Epidermal melanocyte (primary cell): ENCODE measurements at regions not wholly inside any gene's neighbourhood (a gene's known extent, or its start where the extent isn't known, plus 50 kb on each side); places are given as distances from the start of the nearest gene placed in this dataset.
"Not testable (repeated sequence)": the region's sequence is repeated elsewhere in the genome, so short reads cannot be mapped to it uniquely, and the experiment has no call there.

ENCODE experiments used
- DNase-seq: peaks from one replicate; pipeline ENCODE4 v3.0.0; 2011; ENCODE audit warnings: low spot score; ENCODE audit not compliant: insufficient read length

DNA sequence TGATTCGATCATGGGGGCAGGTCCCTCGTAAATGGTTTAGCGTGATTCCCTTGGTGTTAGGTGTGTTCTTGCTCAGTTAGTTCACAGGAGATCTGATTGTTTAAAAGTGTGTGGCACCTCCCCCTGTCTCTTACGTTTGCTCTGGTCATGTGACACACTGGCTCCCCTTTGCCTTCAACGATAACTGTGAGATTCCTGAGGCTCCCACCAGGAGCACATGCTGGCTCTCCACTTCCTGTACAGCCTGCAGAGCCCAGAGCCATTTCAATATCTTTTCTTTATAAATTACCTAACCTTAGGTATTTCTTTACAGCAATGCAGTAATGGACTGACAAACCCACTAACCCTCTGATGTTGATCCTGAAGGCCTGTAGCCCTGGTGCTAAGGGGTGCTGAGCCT, 141.9 kb downstream of the FCRL5 start:
- no peak for DNase-seq

DNA sequence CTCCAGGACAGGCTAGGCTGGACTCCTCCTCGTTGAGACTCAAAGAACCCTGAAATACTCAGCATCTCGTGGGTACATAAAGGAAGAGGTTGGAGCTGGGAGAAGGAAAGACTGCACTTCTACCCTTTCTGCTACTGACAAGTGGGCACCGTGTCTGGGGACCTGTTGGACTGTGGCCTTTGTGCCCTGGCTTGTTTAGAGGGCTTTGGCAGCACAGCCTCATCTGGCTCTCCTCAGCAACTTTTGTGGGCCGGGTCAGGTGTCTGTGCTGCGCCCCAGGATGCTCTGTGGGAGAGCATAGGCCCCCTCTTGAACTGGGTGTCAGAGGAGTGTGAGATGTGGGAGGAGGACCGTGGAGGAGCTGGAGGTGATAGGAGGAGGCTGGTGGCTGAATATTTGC, 142.4 kb downstream of the FCRL5 start:
- DNase-seq = no peak

DNA sequence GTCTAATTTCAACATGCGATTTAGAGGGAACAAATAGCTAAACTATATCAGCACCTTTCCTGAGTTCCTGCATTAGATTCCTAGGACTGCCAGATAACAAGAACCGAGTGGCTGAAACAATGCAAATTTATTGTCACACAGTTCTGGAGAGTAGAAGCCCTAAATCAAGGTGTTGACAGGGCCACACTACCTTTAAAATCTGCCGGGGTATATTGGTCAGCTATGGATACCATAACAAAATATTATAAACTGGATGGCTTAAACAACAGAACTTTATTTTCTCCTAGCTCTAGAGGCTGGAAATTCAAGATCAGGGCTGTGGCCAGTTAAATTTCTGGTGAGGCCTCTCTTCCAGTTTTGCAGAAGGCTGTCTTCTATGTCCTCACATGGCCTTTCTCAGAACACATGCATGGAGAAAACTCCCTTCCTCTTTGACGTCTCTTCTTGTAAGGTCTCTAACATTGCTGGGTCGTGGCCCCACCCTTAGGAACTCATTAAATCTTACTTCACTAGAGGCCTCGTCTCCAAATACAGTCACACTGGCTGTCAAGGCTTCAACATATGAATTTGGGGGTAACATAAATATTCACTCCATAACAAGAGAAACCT, 144.3 kb downstream of the FCRL5 start:
- no peak for DNase-seq

GRCh38 chr1:157407367-157407766, 144.9 kb downstream of the FCRL5 start:
- no peak for DNase-seq

DNA sequence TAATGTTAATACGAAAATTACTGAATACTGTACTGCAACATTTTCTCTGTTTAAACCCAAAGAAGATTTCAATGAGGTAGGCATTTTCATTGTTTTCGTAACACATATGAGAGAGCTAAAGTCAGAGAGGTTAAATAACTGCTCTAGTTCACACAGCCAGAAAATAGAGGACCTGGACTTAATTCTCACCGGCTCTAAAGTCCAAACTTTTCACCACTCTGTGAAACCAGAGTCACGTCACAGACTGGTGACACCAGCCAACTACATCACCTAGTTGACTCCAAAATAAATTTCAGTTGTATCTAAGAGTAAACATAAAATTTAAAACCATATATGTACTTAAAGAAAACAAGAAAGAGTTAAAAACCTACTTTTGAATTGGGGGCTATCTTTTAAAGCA, 146.7 kb downstream of the FCRL5 start:
- no peak for DNase-seq

GRCh38 chr1:157404614-157405013, 147.7 kb downstream of the FCRL5 start:
- DNase-seq = peak; percentile 24

DNA sequence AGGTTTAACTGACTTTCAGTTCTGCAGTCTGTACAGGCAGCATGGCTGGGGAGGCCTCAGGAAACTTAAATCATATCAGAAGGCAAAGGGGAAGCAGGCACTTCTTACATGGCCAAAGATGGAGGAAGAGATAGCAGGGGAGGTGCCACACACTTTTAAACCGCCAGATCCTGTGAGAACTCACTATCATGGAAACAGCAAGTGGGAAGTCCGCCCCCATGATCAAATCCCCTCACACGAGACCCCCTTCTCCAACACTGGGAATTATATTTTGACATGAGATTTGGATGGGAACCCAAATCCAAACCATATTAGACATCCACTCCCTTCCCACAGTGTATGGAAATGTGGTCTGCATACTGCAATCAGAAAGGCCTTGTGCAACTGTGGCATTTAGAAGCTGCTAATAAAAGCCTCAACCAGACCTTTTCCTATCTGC, 148.2 kb downstream of the FCRL5 start:
- DNase-seq = no peak

DNA sequence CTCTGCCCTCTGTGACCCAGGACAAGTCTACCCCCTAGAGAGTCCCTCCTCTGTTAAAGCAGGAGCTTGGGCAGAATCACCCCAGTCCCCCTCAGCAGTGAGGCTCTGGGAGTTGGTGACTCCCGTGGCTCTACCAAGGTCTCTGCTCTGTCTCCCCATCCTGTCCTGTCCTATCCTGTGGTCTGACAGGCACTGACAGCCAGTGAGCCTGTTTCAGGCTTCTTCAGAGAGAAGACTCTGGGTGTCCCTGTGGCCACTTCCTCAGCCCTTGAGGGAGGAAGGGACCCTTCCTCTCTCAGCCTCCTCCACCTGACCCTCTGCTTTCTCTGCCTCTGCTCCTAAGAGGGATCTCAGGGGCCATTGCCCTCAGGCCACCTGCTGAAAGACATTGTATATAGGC, 148.7 kb downstream of the FCRL5 start:
- no peak for DNase-seq

DNA sequence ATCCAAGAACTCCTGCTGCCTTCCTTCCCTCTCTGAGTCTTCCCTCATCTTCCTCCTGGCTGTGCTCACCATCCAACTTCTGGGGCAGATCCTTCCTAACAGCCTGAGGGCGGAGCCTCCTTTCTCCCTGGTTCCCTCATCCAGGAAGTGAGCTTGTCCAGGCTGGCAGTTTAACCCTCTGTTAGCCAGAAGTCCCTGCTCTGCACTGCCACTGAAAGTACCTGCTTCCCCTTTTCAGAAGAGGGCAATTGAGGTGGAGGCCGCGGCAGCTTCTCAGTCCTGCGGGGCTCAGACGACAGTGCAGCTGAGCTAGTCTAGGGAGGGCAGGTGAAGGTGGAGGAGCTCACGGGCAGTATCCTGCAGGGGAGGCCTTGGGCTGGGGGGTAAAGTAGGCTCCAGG, 149.1 kb downstream of the FCRL5 start:
- no peak for DNase-seq

GRCh38 chr1:157400766-157401165, 151.5 kb downstream of the FCRL5 start:
- no peak for DNase-seq

GRCh38 chr1:157399984-157400382, 152.3 kb downstream of the FCRL5 start:
- no peak for DNase-seq

- DNase-seq = no peak
These were observed 152.9 kb downstream of the FCRL5 start for GRCh38 chr1:157399343-157399983.

- DNase-seq = no peak
These were observed 161.7 kb downstream of the FCRL5 start for GRCh38 chr1:157390651-157391050.

DNA sequence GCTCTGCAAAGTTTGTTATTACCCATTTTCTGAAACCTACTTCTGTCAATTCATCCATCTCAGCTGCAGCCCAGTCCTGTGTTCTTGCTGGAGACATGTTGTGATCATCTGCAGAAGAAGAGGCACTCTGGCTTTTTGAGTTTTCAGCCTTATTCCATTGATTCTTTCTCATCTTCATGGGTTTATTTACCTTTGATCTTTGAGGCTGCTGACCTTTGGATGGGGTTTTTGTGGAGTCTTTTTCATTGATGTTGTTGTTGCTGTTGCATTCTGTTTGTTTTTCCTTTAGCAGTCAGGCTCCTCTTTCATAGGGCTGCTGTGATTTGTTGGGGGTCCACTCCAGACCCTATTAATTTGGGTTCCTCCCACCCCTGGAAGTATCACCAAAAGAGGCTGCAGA, 164.3 kb downstream of the FCRL5 start:
- no peak for DNase-seq

DNA sequence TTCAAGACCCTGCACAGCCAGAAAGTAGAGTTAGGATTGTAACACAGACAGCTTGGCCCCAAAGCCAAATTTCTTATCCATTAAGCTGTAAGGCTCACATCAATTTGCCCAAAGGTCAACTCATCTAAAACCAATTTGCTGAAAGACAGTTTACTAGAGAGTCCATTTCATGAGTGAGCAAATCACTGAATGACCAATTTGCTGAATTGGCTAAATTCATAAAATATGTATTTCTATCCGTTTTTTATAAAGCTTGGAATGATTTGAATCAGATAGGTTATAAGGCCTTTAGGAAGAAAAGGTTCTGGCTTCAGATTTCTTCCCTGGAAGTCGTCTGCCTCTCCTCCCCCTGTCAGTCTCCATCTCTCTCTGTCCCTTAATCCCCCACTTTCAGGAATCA, 168.1 kb downstream of the FCRL5 start:
- DNase-seq = no peak

DNA sequence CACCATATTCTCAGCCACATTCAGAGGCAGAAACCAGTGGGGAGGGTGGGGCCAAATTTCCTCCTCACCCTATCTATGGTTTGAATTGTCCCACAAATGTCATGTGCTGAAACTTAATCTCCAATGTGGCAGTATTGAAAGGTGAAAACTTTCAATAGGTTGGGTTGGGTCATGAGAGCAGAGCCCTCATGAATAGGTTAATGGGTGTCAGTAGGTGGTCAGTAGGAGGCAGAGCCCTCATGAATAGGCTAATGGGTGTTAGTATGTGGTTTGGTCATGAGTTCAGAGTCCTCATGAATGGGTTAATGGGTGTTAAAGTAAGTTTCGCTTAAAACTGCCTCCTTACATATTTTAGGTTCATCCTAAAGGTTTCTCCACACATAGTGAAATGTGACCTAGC, 170.0 kb downstream of the FCRL5 start:
- DNase-seq = no peak

GRCh38 chr1:157380523-157380922, 171.8 kb downstream of the FCRL5 start:
- no peak for DNase-seq

DNA sequence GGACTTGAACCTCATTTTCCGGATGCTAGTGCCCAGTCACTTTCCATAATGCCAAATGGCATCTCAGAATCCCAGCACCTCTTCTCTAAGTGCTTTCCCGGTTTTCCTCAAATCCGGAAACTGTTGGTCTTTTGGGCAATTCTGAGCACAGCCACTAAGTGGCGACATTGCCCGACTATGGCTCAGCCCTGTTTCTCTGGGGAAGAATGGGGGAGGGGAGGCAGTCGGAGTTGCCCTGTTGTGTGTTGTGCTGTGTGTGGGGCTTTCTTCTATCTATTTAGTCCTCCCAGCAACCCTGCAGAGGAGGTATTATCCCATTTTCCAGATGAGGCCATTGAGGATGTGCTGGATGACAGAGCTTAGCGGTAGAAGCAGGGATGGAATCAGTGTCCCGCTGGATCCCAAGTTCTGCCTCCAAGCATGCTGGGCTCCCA, 175.0 kb downstream of the FCRL5 start:
- not testable (repeated sequence) for DNase-seq

GRCh38 chr1:157376681-157377080, 175.6 kb downstream of the FCRL5 start:
- DNase-seq = no peak

DNA sequence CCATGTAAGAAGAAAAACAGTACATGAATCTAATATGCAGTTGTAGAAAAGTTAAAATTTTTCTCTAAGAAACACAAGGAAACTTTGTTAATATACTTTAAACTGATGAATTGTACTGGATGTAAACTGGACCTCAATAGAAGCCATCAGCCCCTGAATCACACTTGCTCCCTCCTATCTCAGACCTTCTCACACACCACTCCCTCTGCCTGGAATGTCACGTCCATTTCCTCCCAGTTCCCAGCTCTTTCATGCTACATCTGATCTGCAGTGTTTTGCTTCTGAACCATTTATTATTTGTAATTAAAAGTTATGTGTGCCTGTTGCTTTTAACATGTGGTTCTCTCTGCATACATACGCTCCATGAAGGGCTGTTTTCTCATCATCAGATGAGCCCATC, 180.0 kb downstream of the FCRL5 start:
- not testable (repeated sequence) for DNase-seq

- no peak for DNase-seq
These were observed 180.5 kb downstream of the FCRL5 start for GRCh38 chr1:157371826-157372225.

- DNase-seq = no peak
These were observed 181.1 kb downstream of the FCRL5 start for GRCh38 chr1:157371221-157371620.

GRCh38 chr1:157370698-157371097, 181.6 kb downstream of the FCRL5 start:
- no peak for DNase-seq
